ENCODE measurements at regions not wholly inside any gene's neighbourhood (a gene's known extent, or its start where the extent isn't known, plus 50 kb on each side); places are given as distances from the start of the nearest gene placed in this dataset.

- FAIRE-seq (no peak), DNase-seq (ENCODE audit: low read depth in 1 of 2, low spot score in 2 of 2) (no peak)
- Histone ChIP-seq H2BK120ac (replicated peaks; ENCODE audit: low read depth, low read length) (no peak overlapping the region), H3K27ac (ENCODE audit: low read depth, low read length) (no peak overlapping the region), H4K5ac (ENCODE audit: insufficient read length, low read depth, low read length) (no peak overlapping the region), H2AFZ (ENCODE audit: low read length) (no peak overlapping the region), H3K14ac (ENCODE audit: insufficient read length) (no peak overlapping the region), H3K4me2 (ENCODE audit: insufficient read depth in 1 of 2, low read depth in 2 of 2, low read length in 2 of 2) (peak overlapping the region; percentile 4 to 42; a peak in 2 of 4 replicates), H3K9ac (replicated peaks in 1 of 4; ENCODE audit: extremely low read depth in 1 of 4, low read depth in 3 of 4, low read length in 3 of 4) (no peak overlapping the region), H2BK12ac (ENCODE audit: low read depth, low read length) (no peak overlapping the region), H3K23me2 (ENCODE audit: low read depth, low read length) (no peaks in the 10 kb centered on the region; the same call in 1 of the 2 replicates), H3K79me1 (ENCODE audit: low read depth, low read length) (no peaks in the 10 kb centered on the region), H2BK15ac (ENCODE audit: low read length) (no peak overlapping the region), H3K4ac (replicated peaks; ENCODE audit: insufficient read length, low read depth, low read length) (no peak overlapping the region), H3K9me3 (ENCODE audit: insufficient read depth in 2 of 2, low read depth in 1 of 2, low read length in 1 of 2) (no peaks in the 10 kb centered on the region), H2AK5ac (ENCODE audit: low read depth, low read length) (no peak overlapping the region), H3K23ac (ENCODE audit: insufficient read length) (no peak overlapping the region), H3K27me3 (replicated peaks in 1 of 4; ENCODE audit: control insufficient read depth in 3 of 4, extremely low read depth in 1 of 4, insufficient read depth in 3 of 4, low read length in 3 of 4) (no peaks in the 10 kb centered on the region), H3K18ac (ENCODE audit: extremely low read depth, low read length) (no peak overlapping the region), H4K20me1 (replicated peaks in 1 of 2; ENCODE audit: control insufficient read depth in 1 of 2, insufficient read depth in 2 of 2, low read length in 2 of 2) (no peaks in the 10 kb centered on the region), H3K4me3 (ENCODE audit: extremely low read depth in 1 of 4, insufficient read depth in 2 of 4, low read depth in 3 of 4, low read length in 4 of 4) (no peak overlapping the region), H2BK5ac (ENCODE audit: low read depth, low read length) (no peak overlapping the region), H4K91ac (replicated peaks; ENCODE audit: insufficient read length, low read length) (no peak overlapping the region), H2BK20ac (ENCODE audit: low read length) (no peak overlapping the region), H3K36me3 (ENCODE audit: control insufficient read depth in 2 of 4, insufficient read depth in 4 of 4, low read length in 3 of 4) (no peaks in the 10 kb centered on the region), H4K8ac (ENCODE audit: extremely low read depth, insufficient read depth, low read length) (no peak overlapping the region), H3K4me1 (replicated peaks in 1 of 4; ENCODE audit: control insufficient read depth in 3 of 4, insufficient read depth in 4 of 4, low read length in 3 of 4) (peaks cover 1 to 8% (median 4%) of the 10 kb centered on the region in 4 experiments; a peak in 4 of 7 replicates), H3K79me2 (ENCODE audit: control insufficient read depth in 1 of 2, insufficient read depth in 2 of 2, low read length in 2 of 2) (no peaks in the 10 kb centered on the region), H3K56ac (replicated peaks; ENCODE audit: insufficient read length, low read depth, low read length) (no peak overlapping the region)
- ChIA-PET POLR2A (ENCODE audit: partially characterized antibody) (no interaction called here), CTCF (ENCODE audit: partially characterized antibody) (interaction anchor here (1.2 to 2.8 kb wide), 2 partner anchors 10 to 15 kb away, joined by 4 to 15 read pairs; no protein-coding TSS in a partner anchor)
- TF ChIP-seq SP2 (IDR thresholded peaks at IDR 0.05; ENCODE audit: low read length) (no peak), SAP30 (IDR thresholded peaks at IDR 0.05; ENCODE audit: insufficient read depth, insufficient replicate concordance, low read length) (no peak)
- TF ChIP-seq, protein P1, sequence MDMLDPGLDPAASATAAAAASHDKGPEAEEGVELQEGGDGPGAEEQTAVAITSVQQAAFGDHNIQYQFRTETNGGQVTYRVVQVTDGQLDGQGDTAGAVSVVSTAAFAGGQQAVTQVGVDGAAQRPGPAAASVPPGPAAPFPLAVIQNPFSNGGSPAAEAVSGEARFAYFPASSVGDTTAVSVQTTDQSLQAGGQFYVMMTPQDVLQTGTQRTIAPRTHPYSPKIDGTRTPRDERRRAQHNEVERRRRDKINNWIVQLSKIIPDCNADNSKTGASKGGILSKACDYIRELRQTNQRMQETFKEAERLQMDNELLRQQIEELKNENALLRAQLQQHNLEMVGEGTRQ (IDR thresholded peaks at IDR 0.05; ENCODE audit: low read length): no peak
- WGBS, 2 experiments (ENCODE audit: extremely low coverage in 1 of 2, insufficient coverage in 1 of 2, insufficient read length in 1 of 2, insufficient replicate concordance in 2 of 2, low coverage in 1 of 2, low lambda C conversion rate in 2 of 2, missing lambda C conversion rate in 1 of 2): 54% methylated on average over 3 of the region's 3 CpGs; no CpG with 5 or more reads in 1 of the 2 experiments
These were observed 462.4 kb downstream of the RAB38 start for GRCh38 chr11:87712802-87713202.
